ENCODE measurements at regions not wholly inside any gene's neighbourhood (a gene's known extent, or its start where the extent isn't known, plus 50 kb on each side); places are given as distances from the start of the nearest gene placed in this dataset.
"Not testable (repeated sequence)": the region's sequence is repeated elsewhere in the genome, so short reads cannot be mapped to it uniquely, and the experiment has no call there.

DNA sequence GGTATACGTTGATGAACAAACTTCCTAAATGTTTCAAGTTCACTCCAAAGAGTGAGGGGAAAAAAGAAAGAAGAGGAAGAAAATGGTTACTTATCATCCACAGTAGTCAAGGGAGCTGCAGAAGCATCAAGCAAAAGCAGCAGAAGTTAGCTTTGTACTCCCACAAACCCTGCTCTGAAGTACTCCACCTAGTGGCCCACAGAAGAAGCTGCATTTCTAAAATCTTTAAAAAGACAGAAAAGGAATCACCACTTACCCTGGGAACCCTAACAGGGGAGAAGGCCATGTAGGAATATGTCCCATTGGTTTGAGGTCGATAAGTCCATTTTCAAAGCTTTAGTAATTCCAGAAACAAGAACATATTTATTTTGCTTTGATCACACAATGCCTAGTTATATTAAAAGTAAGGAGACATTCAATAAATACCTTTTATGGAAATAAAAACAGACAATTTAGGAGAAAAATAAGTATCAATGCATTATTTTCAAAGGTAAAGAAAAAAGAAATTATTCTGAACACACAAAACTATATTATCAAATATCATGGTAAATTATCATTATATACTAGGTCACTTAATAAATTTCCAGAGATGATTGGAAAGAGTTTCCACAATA is 900.5 kb upstream of the DEFB115 start:
- not testable (repeated sequence) for H3K4me1 ChIP-seq (ENCODE audit: control insufficient read depth, low read length); H3K9me3 ChIP-seq (ENCODE audit: control insufficient read depth, insufficient read depth, low read length); H3K27me3 ChIP-seq (ENCODE audit: control insufficient read depth, low read length); H3K4me3 ChIP-seq (ENCODE audit: low read length); H4K20me1 ChIP-seq (ENCODE audit: control insufficient read depth, insufficient read depth, low read depth, low read length); H3F3A ChIP-seq (ENCODE audit: control insufficient read depth, insufficient read depth); H3K79me2 ChIP-seq (ENCODE audit: control insufficient read depth, low read length); H3K9me2 ChIP-seq (replicated peaks; ENCODE audit: control insufficient read depth, low read length); H3K27ac ChIP-seq (ENCODE audit: low read depth, low read length); H3K4me2 ChIP-seq (ENCODE audit: low read length); H3K36me3 ChIP-seq (ENCODE audit: control insufficient read depth, low read length)
- TF ChIP-seq, protein P1, sequence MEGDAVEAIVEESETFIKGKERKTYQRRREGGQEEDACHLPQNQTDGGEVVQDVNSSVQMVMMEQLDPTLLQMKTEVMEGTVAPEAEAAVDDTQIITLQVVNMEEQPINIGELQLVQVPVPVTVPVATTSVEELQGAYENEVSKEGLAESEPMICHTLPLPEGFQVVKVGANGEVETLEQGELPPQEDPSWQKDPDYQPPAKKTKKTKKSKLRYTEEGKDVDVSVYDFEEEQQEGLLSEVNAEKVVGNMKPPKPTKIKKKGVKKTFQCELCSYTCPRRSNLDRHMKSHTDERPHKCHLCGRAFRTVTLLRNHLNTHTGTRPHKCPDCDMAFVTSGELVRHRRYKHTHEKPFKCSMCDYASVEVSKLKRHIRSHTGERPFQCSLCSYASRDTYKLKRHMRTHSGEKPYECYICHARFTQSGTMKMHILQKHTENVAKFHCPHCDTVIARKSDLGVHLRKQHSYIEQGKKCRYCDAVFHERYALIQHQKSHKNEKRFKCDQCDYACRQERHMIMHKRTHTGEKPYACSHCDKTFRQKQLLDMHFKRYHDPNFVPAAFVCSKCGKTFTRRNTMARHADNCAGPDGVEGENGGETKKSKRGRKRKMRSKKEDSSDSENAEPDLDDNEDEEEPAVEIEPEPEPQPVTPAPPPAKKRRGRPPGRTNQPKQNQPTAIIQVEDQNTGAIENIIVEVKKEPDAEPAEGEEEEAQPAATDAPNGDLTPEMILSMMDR (IDR thresholded peaks at IDR 0.05; ENCODE audit: low read depth, low read length, poor library complexity, severe bottlenecking): peak; percentile 54

DNA sequence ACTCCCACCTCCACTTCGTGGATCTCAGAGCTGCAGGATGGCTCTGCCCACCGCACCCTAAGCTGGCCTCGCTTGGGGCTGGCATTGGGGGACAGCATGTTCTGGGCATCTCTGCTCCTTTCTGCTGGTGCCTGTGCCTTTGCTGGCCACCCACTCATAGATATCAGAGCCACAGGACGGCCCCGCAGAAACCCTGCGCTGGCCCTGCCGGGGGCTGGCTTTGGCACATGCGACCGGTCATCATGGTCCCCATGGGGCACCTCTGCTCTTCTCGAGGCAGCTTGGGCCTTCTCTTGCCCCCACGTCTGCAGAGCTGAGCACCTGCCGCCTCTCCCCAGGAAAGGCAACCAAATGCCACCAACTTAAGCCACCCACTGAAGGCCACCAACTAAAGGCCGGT is 895.7 kb upstream of the DEFB115 start:
- not testable (repeated sequence) for H3F3A ChIP-seq (ENCODE audit: control insufficient read depth, insufficient read depth); H3K27me3 ChIP-seq (ENCODE audit: control insufficient read depth, low read length); H3K9me2 ChIP-seq (replicated peaks; ENCODE audit: control insufficient read depth, low read length); H4K20me1 ChIP-seq (ENCODE audit: control insufficient read depth, insufficient read depth, low read depth, low read length); H3K36me3 ChIP-seq (ENCODE audit: control insufficient read depth, low read length); H3K4me2 ChIP-seq (ENCODE audit: low read length); H3K79me2 ChIP-seq (ENCODE audit: control insufficient read depth, low read length); H3K4me3 ChIP-seq (ENCODE audit: low read length); H3K27ac ChIP-seq (ENCODE audit: low read depth, low read length); H3K9me3 ChIP-seq (ENCODE audit: control insufficient read depth, insufficient read depth, low read length); H3K4me1 ChIP-seq (ENCODE audit: control insufficient read depth, low read length)

DNA sequence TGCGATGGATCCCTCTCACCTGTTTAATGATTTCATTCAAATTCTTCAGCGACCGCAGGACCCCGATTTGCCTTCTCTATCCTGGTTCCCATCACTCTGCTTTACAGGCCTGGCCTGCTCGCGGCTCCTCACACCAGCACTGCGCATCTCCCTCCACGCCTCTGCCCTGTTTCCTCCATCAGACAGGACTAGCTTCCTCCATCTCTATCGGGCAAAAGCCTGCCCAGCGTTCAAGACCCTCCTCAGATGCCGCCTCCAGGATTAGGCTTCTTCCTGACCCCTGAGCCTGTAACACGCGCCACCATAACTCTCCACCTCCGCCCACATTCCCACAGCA is 881.1 kb upstream of the DEFB115 start:
- peaks cover 23% of the 10 kb centered on the region for H3K79me2 ChIP-seq (ENCODE audit: control insufficient read depth, low read length)
- H3F3A ChIP-seq (ENCODE audit: control insufficient read depth, insufficient read depth); H3K9me2 ChIP-seq (replicated peaks; ENCODE audit: control insufficient read depth, low read length); H3K36me3 ChIP-seq (ENCODE audit: control insufficient read depth, low read length); H3K9me3 ChIP-seq (ENCODE audit: control insufficient read depth, insufficient read depth, low read length); H3K4me1 ChIP-seq (ENCODE audit: control insufficient read depth, low read length); H3K27ac ChIP-seq (ENCODE audit: low read depth, low read length); H4K20me1 ChIP-seq (ENCODE audit: control insufficient read depth, insufficient read depth, low read depth, low read length); H3K27me3 ChIP-seq (ENCODE audit: control insufficient read depth, low read length): not testable (repeated sequence)
- H3K4me2 ChIP-seq (ENCODE audit: low read length): peak overlapping the region; percentile 69
- peak overlapping the region; percentile 99 for H3K4me3 ChIP-seq (ENCODE audit: low read length)

DNA sequence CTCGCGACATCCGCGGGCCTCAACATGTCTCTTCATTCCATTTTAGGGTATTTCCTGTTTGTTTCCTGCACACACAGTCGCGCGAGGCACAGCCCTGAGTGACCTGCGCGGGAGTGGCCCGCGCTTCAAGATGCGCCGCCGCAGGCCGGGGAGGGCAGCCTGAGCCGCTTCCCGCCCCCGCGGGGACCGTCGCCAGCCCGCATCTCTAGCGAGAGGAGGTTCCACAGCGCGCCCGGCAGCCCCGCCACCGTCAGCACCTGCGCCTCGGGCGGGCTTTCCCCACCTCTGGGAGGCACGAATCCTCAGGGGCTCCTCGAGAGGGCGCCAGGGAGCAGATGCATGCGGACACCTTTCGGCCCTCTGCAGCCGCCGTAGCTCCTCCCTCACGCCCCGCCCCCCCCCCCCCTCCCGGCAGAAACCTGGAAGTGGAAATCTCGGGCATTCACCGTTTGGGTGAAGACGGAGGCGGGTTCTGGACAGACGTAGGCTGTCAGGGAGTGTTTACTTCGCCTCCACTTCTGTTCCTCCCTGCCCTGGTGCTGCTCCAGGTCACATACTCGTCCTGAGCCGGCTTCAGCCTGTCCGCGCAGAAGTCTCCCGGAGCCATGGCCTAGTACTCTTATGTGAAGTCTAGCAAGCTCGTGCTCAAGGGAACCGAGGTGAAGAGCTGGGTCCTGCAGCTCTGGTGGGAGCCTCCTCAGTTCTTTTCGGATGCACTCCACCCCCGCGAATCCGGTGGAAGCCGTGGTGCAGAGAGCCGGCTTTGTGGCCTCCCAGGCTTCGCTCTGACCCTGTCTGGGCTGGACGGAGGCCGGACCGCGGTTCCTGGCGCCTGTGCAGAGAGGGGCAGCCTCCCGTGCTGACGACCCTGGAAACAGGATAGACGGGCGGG is 880.5 kb upstream of the DEFB115 start:
- H3K36me3 ChIP-seq (ENCODE audit: control insufficient read depth, low read length): peaks cover 4% of the 10 kb centered on the region
- no peak for TF ChIP-seq EZH2phosphoT487 (IDR thresholded peaks at IDR 0.05; ENCODE audit: borderline replicate concordance, low read length)
- TF ChIP-seq, protein P1 (IDR thresholded peaks at IDR 0.05; ENCODE audit: low read depth, low read length, poor library complexity, severe bottlenecking): peak; percentile 58
- H3K79me2 ChIP-seq (ENCODE audit: control insufficient read depth, low read length): peaks cover 25% of the 10 kb centered on the region
- no peaks in the 10 kb centered on the region for H3K9me2 ChIP-seq (replicated peaks; ENCODE audit: control insufficient read depth, low read length)
- peak overlapping the region; percentile 99 for H3K4me3 ChIP-seq (ENCODE audit: low read length)
- peak overlapping the region; percentile 69 for H3K4me2 ChIP-seq (ENCODE audit: low read length)
- no peaks in the 10 kb centered on the region for H3K9me3 ChIP-seq (ENCODE audit: control insufficient read depth, insufficient read depth, low read length)
- peak overlapping the region; percentile 38 for H3K27ac ChIP-seq (ENCODE audit: low read depth, low read length)
- peaks cover 5% of the 10 kb centered on the region for H3K4me1 ChIP-seq (ENCODE audit: control insufficient read depth, low read length)
- H4K20me1 ChIP-seq (ENCODE audit: control insufficient read depth, insufficient read depth, low read depth, low read length): no peaks in the 10 kb centered on the region
- H3K27me3 ChIP-seq (ENCODE audit: control insufficient read depth, low read length): no peaks in the 10 kb centered on the region
- no peaks in the 10 kb centered on the region for H3F3A ChIP-seq (ENCODE audit: control insufficient read depth, insufficient read depth)

DNA sequence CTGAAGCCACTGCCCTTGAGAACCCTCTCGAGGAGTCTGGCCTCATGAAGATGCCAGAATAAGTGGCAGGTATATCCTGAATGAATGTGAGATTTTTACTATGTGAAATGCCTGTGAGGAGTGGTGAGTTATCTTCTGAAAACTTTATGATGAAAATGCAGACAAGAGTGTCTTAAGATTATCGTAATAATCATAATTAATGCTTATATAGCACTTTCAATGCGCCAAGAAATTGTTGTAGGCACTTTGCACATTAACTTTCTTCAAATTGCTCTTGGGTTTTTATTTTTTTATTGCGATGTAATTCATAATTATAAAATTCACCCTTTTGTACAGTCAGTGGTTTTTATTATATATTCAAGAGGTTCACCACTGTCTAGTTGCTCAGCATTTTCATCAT is 879.1 kb upstream of the DEFB115 start:
- H3K27me3 ChIP-seq (ENCODE audit: control insufficient read depth, low read length): not testable (repeated sequence)
- peak overlapping the region; percentile 57 for H3K4me2 ChIP-seq (ENCODE audit: low read length)

DNA sequence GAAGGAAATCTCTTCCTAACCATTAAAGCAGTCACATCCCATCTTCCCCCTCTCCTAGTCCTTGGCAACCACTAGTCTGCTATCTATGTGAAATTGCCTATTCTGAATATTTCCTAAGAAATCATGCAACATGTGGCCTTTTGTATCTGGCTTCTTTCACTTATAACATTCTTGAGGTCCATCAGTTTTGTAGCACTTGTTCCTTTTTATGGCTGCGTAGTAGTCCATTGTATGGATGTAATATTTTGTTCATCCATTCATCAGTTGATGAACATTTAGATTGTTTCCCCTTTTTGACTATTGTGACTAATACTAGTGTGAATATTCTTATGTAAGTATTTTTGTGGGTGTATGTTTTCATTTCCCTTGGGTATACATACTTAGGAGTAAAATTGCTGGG is 878.7 kb upstream of the DEFB115 start:
- not testable (repeated sequence) for H3K9me3 ChIP-seq (ENCODE audit: control insufficient read depth, insufficient read depth, low read length); H3K4me1 ChIP-seq (ENCODE audit: control insufficient read depth, low read length); H3K9me2 ChIP-seq (replicated peaks; ENCODE audit: control insufficient read depth, low read length); H4K20me1 ChIP-seq (ENCODE audit: control insufficient read depth, insufficient read depth, low read depth, low read length); H3K27ac ChIP-seq (ENCODE audit: low read depth, low read length); H3K27me3 ChIP-seq (ENCODE audit: control insufficient read depth, low read length); H3K36me3 ChIP-seq (ENCODE audit: control insufficient read depth, low read length); H3F3A ChIP-seq (ENCODE audit: control insufficient read depth, insufficient read depth)
- peaks cover 31% of the 10 kb centered on the region for H3K79me2 ChIP-seq (ENCODE audit: control insufficient read depth, low read length)
- H3K4me2 ChIP-seq (ENCODE audit: low read length): peak overlapping the region; percentile 57; the same call in 1 of the 2 replicates
- peak overlapping the region; percentile 99; the same call in 1 of the 2 replicates for H3K4me3 ChIP-seq (ENCODE audit: low read length)

More for the DNA sequence above, 879.1 kb upstream of the DEFB115 start:
- H3K4me3 ChIP-seq (ENCODE audit: low read length): peak overlapping the region; percentile 99
- peaks cover 29% of the 10 kb centered on the region for H3K79me2 ChIP-seq (ENCODE audit: control insufficient read depth, low read length)
- H3K9me2 ChIP-seq (replicated peaks; ENCODE audit: control insufficient read depth, low read length); H3K27ac ChIP-seq (ENCODE audit: low read depth, low read length); H3F3A ChIP-seq (ENCODE audit: control insufficient read depth, insufficient read depth); H4K20me1 ChIP-seq (ENCODE audit: control insufficient read depth, insufficient read depth, low read depth, low read length); H3K9me3 ChIP-seq (ENCODE audit: control insufficient read depth, insufficient read depth, low read length); H3K4me1 ChIP-seq (ENCODE audit: control insufficient read depth, low read length); H3K36me3 ChIP-seq (ENCODE audit: control insufficient read depth, low read length): not testable (repeated sequence)
